Skin epidermis (tissue), 12 donors: ENCODE measurements at regions not wholly inside any gene's neighbourhood (a gene's known extent, or its start where the extent isn't known, plus 50 kb on each side); places are given as distances from the start of the nearest gene placed in this dataset.

Experiments used
- H3K27ac ChIP-seq, 21 experiments: fragments of 200-600 bp; sonication (generic) in 11 of 21; one replicate each; pipeline ENCODE4 v1.5.0; 2020; ENCODE audit warnings: mild to moderate bottlenecking in 3 of 21, inconsistent platforms in 2 of 21, moderate library complexity in 2 of 21
- H3K4me3 ChIP-seq, 7 experiments: fragments of 200-600 bp; sonication (generic) in 2 of 7; one replicate each; pipeline ENCODE4 v1.5.0; 2020; ENCODE audit warnings: inconsistent platforms in 2 of 7, mild to moderate bottlenecking in 2 of 7, moderate library complexity in 1 of 7

- Histone ChIP-seq H3K4me3 (no peak overlapping the region), H3K27ac (no peak overlapping the region)
Observed at GRCh38 chr10:58885146-58885545, 291.3 kb upstream of the PHYHIPL start.

DNA sequence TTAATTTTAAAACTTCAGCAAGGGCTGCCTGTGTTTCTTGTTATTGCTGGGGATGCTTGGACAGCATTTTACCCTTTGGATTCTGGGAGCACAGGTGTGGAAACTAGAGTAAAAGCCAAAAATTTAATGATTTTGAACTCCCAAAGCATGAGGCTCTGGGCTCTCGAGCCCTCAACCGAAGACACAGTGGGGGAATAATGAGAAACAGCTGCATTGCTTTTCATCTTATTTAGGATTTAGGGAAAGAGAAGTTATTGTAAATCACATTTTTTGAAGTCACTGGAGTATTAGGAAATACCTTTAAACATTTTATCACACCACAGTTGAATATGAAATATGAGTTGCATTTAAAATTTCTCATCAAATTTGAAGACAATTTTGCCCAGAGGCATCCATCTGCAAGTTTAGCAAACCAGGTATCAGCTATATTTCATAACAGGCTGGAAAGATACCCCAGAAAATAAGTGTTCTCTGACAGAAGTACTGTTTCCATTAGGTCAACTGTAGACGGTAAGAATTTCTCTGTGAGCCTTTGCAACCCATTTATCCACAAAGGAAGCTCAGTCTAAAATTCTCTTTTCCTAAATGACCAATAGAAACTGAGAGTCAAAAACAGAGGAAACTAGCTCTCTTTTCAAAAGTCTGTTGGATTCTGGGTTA, 290.6 kb upstream of the PHYHIPL start:
- H3K27ac ChIP-seq: no peak overlapping the region

GRCh38 chr10:58886406-58886805, 290.0 kb upstream of the PHYHIPL start:
- Histone ChIP-seq H3K27ac (no peak overlapping the region), H3K4me3 (no peak overlapping the region)

More for the DNA sequence above, 290.6 kb upstream of the PHYHIPL start:
- no peak overlapping the region for H3K4me3 ChIP-seq

- Histone ChIP-seq H3K4me3 (no peak overlapping the region), H3K27ac (no peak overlapping the region)
Observed at GRCh38 chr10:58887474-58887873, 289.0 kb upstream of the PHYHIPL start.

DNA sequence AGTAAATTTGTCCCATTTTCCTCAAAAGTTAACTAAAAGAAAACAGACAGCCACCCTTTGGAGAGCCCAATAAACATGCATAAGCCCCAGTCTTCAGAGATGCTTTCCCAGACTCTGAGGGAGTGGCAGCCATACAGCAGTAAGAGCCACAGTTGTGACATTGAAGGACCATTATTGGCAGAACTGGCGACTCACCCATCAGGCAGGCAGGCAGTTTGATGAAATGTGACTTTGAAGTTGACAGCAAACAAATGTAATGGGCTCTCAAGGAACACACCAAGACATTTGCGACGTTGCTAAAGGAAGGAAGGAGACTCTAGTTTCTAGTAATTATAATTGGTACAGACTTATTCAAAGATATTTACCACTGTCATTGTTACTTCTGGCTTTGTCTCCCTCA, 287.5 kb upstream of the PHYHIPL start:
- H3K27ac ChIP-seq: no peak overlapping the region
- H3K4me3 ChIP-seq: no peak overlapping the region

DNA sequence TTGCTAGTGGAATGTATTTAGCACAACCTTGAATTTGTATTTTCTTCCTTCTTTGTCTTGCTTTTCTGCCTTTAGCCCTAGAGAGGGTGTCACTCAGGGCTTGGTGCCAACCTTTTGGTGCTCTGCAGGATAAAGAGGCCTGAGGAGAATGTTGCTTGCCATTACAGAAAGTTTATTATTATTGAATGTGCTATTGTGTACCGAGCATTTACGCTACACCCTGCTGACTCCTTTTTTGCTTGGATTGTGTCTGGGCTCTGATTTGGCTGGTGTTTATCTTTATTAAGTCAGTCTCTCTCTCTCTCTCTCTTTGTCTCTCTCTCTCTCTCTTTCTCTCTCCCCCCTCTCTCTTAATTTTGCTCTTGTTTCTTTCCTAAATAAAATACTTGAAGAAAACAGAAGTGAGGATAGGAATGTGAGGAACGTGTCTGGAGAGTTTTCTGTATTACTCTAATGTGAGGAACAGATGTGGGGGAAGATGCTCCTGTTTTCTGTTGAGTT, 284.4 kb upstream of the PHYHIPL start:
- H3K4me3 ChIP-seq: no peak overlapping the region
- H3K27ac ChIP-seq: no peak overlapping the region

DNA sequence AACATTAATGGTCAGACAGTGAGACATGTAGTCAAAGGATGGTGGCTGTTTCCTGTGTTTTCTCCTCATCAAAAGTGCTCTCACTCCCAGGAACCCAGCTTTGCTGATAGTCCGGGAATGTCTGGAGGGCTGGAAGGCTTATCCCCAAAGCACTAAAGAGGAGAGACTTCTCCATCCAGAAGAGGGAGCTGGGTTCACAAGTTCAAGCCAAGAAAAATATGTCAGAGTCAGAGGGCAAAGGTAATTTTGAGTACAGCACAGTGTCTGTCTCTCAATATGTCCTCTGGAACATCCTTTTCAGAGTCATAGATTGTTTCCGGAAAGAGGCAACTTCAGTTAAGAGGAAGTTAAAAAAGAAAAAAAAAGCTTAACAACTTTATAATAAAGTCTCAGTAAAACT, 281.5 kb upstream of the PHYHIPL start:
- Histone ChIP-seq H3K4me3 (no peak overlapping the region), H3K27ac (peak overlapping the region in 1 of 21 experiments; percentile 10)

DNA sequence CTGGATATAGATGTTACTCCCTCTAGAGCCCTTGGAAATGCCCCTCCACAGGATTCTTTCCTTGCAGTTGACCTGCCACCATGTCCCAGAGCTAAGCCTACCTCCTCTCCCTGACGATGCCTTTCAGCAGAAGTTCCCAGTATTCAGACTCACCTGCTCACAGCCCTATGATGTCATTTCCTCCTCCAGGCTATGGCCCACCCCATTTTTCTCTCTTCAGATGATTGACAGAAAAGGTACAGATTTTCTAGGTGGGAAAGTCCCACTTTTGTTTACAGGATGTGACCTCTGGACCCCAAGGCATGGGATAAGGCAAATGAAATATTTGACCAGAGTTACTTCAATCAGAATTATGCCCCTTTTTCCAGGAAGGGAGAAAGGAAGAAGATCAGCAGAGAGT, 280.2 kb upstream of the PHYHIPL start:
- Histone ChIP-seq H3K4me3 (no peak overlapping the region), H3K27ac (peak overlapping the region in 1 of 21 experiments; percentile 12)

DNA sequence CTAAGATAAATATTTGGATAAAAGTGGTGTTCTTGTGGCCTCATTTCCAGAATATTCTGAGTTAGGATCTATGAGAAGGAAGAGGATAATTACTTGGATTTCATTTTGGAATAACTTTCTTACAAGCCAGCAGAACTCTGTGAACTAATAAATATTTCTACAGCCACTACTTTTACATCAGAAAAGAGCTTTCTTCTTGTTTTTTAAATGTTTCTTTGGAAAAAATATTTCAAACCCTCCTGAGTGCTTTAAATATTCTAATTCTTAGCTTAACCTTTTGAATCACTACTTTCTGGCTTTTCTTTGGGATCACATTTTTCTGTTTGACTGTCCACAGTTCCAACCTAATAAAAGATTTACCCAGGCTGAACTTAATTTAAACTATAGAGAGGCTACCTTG, 279.2 kb upstream of the PHYHIPL start:
- H3K4me3 ChIP-seq: no peak overlapping the region
- H3K27ac ChIP-seq: peak overlapping the region in 1 of 21 experiments; percentile 42

DNA sequence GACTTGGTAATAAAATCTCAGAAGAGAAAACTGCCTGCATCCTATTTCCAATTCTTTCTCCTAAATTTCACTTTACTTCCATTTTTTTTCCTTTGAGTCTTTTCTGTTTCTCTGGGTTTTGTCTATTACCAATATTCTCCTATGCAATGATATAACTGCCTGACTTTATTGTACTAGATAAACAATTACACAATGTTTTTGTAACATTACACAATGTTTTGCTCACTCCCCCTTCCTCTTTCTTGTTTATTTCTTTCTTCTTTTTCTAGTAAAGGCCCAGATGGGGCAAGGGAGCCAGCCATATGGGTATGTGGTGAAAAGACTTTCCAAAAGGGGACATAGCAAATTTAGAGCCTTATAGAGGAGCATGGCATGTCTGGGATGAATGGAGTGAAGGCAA, 278.7 kb upstream of the PHYHIPL start:
- peak overlapping the region in 2 of 21 experiments; percentile 42 to 55 for H3K27ac ChIP-seq
- no peak overlapping the region for H3K4me3 ChIP-seq

DNA sequence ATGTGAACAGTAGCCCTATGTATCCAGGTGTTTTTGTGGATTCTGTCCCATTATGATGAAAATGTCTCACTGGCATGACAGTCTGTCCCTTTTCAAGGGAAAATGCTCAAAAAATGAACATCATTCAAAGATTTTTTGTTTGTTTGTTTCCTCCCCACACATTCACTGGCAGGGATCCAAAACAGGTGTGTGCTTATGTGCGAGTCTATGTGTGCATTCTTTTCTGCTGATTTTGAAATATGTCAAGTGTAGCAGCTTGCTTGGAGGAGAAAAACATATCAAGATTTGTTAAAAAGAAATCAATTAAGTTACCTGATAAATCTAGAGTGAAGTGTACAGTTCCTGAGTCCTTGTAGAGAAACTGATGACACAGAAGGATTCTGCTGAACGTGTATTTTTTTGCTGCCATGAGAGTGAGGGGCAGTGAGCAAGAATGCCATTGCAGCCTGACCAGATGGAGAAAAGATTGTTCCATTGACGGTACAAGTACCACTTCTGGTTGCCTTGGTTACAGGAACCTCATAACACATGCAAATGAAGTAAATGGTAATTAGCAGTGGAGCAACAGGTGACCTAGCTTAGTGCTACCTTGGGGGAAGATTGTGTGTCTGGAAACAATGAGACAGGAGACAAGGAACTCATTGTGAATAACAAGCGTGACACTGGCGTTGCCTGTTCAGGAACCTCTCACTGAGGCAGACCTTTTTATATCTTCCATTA, 277.4 kb upstream of the PHYHIPL start:
- H3K4me3 ChIP-seq: no peak overlapping the region
- H3K27ac ChIP-seq: no peak overlapping the region

DNA sequence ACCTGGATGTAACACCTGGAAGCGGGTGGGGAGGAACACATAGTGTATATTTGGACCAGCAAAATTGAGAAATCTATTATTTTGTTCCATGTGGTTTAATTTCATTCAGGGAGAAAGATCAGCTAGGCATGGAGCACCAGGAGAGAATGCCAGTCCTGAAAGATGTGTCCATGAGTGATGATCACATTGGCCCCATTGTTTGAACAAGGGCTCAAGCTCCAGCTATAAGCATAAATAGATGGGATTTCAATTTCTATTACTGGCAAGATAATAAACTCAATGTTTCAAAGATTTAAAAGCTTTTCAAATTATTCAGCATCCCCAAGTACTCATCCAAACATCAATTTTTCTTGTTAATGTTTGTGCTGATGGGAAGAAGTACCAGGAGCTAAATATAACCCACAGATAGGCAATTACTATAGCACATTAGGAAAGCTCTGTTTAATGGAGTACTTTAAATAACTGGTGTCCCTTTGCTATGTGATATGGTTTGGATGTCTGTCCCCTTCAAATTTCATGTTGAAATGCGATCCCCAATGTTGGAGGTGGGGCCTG, 275.3 kb upstream of the PHYHIPL start:
- no peak overlapping the region for H3K27ac ChIP-seq
- H3K4me3 ChIP-seq: no peak overlapping the region

- H3K4me3 ChIP-seq: no peak overlapping the region
Observed at GRCh38 chr10:58903071-58903470, 273.4 kb upstream of the PHYHIPL start.

GRCh38 chr10:58909881-58910280, 266.6 kb upstream of the PHYHIPL start:
- Histone ChIP-seq H3K27ac (no peak overlapping the region), H3K4me3 (no peak overlapping the region)

More at GRCh38 chr10:58903071-58903470, 273.4 kb upstream of the PHYHIPL start:
- no peak overlapping the region for H3K27ac ChIP-seq

- no peak overlapping the region for H3K27ac ChIP-seq
- H3K4me3 ChIP-seq: no peak overlapping the region
Observed at GRCh38 chr10:58913717-58914116, 262.7 kb upstream of the PHYHIPL start.

GRCh38 chr10:58918887-58919286, 257.6 kb upstream of the PHYHIPL start:
- Histone ChIP-seq H3K27ac (no peak overlapping the region), H3K4me3 (no peak overlapping the region)

DNA sequence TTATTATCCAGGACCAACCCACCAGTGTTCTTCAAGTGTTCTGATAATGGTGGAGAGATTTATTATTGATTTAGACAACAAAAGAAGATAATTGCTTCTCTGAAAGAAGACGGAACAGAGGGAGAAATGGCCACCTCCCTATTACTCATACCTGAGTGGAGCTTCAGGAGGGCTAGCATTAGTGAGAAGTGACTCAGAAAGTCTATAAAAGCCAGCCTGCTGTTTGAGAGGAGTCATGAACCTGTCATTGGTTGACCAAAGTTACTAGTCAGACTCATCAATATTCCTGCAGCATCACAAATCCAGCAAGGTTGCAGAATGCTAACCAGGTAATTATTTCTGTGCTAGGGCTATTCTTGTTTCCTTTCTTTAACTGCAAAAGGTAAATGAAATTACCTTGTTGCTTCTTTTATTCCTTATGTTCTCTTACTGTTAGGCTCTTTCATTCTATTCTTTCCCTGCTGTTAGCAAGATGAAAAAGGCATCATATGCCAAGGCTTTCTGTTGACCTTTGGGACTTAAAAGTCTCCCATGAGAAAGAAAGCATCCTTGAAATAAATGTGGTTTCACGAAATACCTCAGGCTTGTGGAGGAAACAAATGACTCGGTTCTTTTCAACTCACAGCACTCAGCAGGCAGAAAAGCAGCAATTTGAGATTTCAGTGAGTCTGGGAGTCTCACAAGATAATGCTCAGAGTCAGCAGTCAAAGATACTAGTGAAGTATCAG, 256.4 kb upstream of the PHYHIPL start:
- peak overlapping the region in 11 of 21 experiments; percentile 1 to 77 (median 42) for H3K27ac ChIP-seq
- H3K4me3 ChIP-seq: no peak overlapping the region

- Histone ChIP-seq H3K4me3 (no peak overlapping the region), H3K27ac (peak overlapping the region in 9 of 21 experiments; percentile 1 to 77 (median 43))
Observed at GRCh38 chr10:58920655-58921003, 255.8 kb upstream of the PHYHIPL start.

GRCh38 chr10:58921421-58921855, 255.0 kb upstream of the PHYHIPL start:
- H3K4me3 ChIP-seq: no peak overlapping the region

DNA sequence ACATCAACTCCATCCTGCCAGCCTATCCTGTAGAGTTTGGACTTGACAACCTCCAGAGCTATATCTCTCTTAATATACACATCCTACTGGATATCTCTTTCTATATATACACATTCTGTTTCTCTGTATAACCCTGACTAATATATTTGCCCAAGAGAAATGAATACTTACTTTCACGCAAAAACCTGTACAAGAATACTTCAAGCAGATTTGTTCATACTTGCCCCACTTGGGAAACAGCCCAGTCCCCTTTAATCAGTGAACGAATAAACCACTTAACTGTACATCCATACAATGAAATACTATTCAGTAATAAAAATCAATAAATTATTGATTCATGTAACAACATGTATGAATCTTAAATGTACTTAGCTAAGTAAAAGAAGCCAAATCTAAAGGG, 251.1 kb upstream of the PHYHIPL start:
- H3K27ac ChIP-seq: no peak overlapping the region
- H3K4me3 ChIP-seq: no peak overlapping the region

More at GRCh38 chr10:58921421-58921855, 255.0 kb upstream of the PHYHIPL start:
- peak overlapping the region in 8 of 21 experiments; percentile 1 to 77 (median 52) for H3K27ac ChIP-seq
